ENCODE measurements at regions not wholly inside any gene's neighbourhood (a gene's known extent, or its start where the extent isn't known, plus 50 kb on each side); places are given as distances from the start of the nearest gene placed in this dataset.

DNA sequence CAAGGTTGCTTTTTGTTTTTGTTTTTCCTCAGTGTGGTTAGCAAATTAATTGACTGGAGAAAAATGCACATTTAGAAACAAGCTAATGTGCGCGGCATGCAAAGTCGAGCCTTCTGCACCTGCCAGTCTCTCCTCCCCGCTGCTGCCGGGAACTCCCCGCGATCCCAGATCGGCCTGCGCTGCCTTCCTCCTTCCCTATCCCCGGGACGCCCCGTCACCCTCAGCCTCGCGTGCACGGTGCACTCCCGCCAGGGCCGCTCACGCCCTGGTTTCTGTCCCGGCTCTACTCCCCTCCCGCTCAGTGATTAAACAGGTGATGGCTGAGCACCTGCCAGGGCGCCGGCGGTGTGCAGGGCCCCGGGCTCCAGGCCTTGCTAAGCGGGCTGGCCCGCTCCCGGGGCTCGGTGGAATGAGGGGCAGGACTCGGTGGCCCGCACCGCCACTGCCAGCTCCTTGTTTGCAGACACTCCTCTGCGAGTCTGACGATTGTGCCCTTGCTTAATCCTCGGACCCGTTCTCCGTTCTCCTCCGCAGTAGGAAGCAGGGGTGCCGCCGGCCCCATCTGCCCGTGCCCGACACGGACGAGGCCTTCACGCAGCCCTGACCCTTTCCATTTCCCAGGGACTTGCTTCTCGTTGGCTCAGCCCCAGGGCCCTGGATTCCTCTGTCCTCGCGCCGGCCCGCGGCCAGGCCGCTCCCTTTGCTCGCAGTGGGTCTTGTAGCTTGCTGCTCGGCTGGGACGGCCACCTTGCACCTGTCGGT is 143.4 kb downstream of the TRIML1 start:
- FAIRE-seq (no peak), DNase-seq (peak; percentile 60 to 83 (median 74))
- intact Hi-C loops (cut with DNase I), result no loop called here
- Histone ChIP-seq H3K27me3 (ENCODE audit: control insufficient read depth, insufficient read depth, low read length) (no peaks in the 10 kb centered on the region), H3K9me3 (ENCODE audit: control insufficient read depth in 2 of 3, insufficient read depth in 1 of 3, low read length in 3 of 3) (no peaks in the 10 kb centered on the region), H3K9ac (ENCODE audit: low read length in 3 of 3) (peak overlapping the region in 1 of 3 donors; percentile 34), H3K36me3 (ENCODE audit: control insufficient read depth in 2 of 3, insufficient read depth in 3 of 3, low read length in 3 of 3) (no peaks in the 10 kb centered on the region), H3K4me1 (ENCODE audit: control insufficient read depth in 2 of 3, insufficient read depth in 2 of 3, low read depth in 1 of 3, low read length in 3 of 3) (peaks cover 0 to 2% (median 0%) of the 10 kb centered on the region in 3 donors), H3K4me3 (ENCODE audit: low read length in 3 of 3) (peak overlapping the region in 2 of 3 donors; percentile 18 to 49), H3K27ac (ENCODE audit: low read depth in 2 of 2, low read length in 2 of 2) (peak overlapping the region in 1 of 2 donors; percentile 16)
- TF ChIP-seq, protein P1, sequence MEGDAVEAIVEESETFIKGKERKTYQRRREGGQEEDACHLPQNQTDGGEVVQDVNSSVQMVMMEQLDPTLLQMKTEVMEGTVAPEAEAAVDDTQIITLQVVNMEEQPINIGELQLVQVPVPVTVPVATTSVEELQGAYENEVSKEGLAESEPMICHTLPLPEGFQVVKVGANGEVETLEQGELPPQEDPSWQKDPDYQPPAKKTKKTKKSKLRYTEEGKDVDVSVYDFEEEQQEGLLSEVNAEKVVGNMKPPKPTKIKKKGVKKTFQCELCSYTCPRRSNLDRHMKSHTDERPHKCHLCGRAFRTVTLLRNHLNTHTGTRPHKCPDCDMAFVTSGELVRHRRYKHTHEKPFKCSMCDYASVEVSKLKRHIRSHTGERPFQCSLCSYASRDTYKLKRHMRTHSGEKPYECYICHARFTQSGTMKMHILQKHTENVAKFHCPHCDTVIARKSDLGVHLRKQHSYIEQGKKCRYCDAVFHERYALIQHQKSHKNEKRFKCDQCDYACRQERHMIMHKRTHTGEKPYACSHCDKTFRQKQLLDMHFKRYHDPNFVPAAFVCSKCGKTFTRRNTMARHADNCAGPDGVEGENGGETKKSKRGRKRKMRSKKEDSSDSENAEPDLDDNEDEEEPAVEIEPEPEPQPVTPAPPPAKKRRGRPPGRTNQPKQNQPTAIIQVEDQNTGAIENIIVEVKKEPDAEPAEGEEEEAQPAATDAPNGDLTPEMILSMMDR (IDR thresholded peaks at IDR 0.05; ENCODE audit: borderline replicate concordance, extremely low read depth, insufficient read depth), result no peak

DNA sequence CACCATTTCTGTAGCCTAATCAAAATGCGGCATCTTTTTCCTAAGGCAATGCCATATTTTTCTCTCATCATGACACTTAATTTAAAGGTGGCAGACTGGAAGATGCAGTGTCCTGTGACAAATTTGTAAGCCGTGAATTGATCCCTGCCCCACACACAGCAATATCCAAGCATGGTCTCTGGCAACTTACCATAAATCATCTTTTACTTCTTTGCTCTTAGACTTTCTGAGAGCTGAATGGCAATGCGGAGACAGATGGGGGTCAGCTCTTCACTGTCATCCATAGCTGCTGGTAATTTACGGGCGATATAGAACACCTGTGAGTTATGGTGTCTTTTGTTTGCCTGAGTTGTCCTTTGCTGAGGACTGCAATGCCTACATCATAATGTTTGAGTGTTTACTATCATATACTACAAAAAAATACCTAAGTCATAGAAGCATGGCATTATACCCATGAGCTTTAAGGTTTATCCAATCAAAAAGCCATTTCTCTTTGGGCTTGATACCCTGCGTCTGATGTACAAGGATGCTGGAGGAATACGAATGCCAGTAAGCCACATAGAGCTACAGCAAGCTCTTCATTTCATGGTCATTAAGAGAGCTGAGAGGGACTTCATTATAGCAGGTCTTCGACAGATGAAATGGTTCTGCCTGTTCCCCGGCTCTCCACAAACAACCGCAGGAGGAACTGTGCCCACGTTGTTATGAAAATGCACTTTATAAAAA is 148.1 kb downstream of the TRIML1 start:
- H3K4me3 ChIP-seq (ENCODE audit: low read length in 3 of 3), result no peak overlapping the region
- no peaks in the 10 kb centered on the region for H3K9me3 ChIP-seq (ENCODE audit: control insufficient read depth in 2 of 3, insufficient read depth in 1 of 3, low read length in 3 of 3)
- H3K27me3 ChIP-seq (ENCODE audit: control insufficient read depth, insufficient read depth, low read length), result no peaks in the 10 kb centered on the region
- DNase-seq (no peak), FAIRE-seq (no peak)
- TF ChIP-seq, protein P1 (IDR thresholded peaks at IDR 0.05; ENCODE audit: borderline replicate concordance, extremely low read depth, insufficient read depth), result no peak
- intact Hi-C loops (cut with DNase I), result no loop called here
- H3K4me1 ChIP-seq (ENCODE audit: control insufficient read depth in 2 of 3, insufficient read depth in 2 of 3, low read depth in 1 of 3, low read length in 3 of 3), result no peaks in the 10 kb centered on the region
- H3K27ac ChIP-seq (ENCODE audit: low read depth in 2 of 2, low read length in 2 of 2), result no peak overlapping the region
- H3K36me3 ChIP-seq (ENCODE audit: control insufficient read depth in 2 of 3, insufficient read depth in 3 of 3, low read length in 3 of 3), result no peaks in the 10 kb centered on the region
- no peak overlapping the region for H3K9ac ChIP-seq (ENCODE audit: low read length in 3 of 3)

DNA sequence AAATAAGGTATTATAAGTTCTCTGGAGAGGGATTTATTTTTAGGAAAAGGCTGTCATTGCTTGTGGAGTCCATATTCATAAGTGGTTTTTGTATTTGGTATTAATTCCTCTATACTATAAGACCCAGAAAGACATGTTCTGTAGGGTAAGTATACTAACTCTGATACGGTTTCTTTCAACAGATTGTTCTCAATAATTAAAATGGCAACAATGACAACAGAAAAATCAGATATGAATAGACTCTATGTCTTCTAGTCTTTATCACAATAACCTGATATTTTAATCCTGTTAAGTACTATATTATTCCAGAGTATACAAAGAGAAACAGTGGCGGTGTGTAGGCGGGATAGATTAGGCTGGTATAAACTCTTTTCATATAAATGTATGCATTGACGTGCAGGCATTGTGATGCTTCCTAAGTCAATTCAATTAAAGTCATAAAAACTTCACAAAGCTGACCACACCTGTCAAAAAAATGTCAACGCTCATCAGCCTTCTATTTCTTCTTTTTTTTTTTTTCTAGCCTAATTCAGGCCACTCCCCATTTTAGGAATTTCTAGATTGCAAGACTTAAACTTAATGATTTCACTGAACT is 150.4 kb downstream of the TRIML1 start:
- H3K4me1 ChIP-seq (ENCODE audit: control insufficient read depth in 2 of 3, insufficient read depth in 2 of 3, low read depth in 1 of 3, low read length in 3 of 3), result no peaks in the 10 kb centered on the region
- intact Hi-C loops (cut with DNase I), result no loop called here
- no peaks in the 10 kb centered on the region for H3K9me3 ChIP-seq (ENCODE audit: control insufficient read depth in 2 of 3, insufficient read depth in 1 of 3, low read length in 3 of 3)
- TF ChIP-seq, protein P1 (IDR thresholded peaks at IDR 0.05; ENCODE audit: borderline replicate concordance, extremely low read depth, insufficient read depth), result no peak
- FAIRE-seq, result no peak
- no peak overlapping the region for H3K27ac ChIP-seq (ENCODE audit: low read depth in 2 of 2, low read length in 2 of 2)
- H3K36me3 ChIP-seq (ENCODE audit: control insufficient read depth in 2 of 3, insufficient read depth in 3 of 3, low read length in 3 of 3), result no peaks in the 10 kb centered on the region
- H3K27me3 ChIP-seq (ENCODE audit: control insufficient read depth, insufficient read depth, low read length), result no peaks in the 10 kb centered on the region
- H3K4me3 ChIP-seq (ENCODE audit: low read length in 3 of 3), result no peak overlapping the region
- no peak for DNase-seq
- no peak overlapping the region for H3K9ac ChIP-seq (ENCODE audit: low read length in 3 of 3)
